Stimulated activated CD8-positive, alpha-beta memory T cell treated with anti-CD3 and anti-CD28 coated beads, Interleukin-15, amount 100 ng/mL, for 1 hour (primary cell): ENCODE measurements at regions not wholly inside any gene's neighbourhood (a gene's known extent, or its start where the extent isn't known, plus 50 kb on each side); places are given as distances from the start of the nearest gene placed in this dataset.

Experiments
- DNase-seq: peaks from one replicate; pipeline ENCODE4 v3.0.0-alpha.2; 2020; ENCODE audit warnings: low read depth

- DNase-seq: no peak
Measured at GRCh38 chr3:176714034-176714433, 483.2 kb downstream of the TBL1XR1 start.

- no peak for DNase-seq
Measured at GRCh38 chr3:176712191-176712590, 485.1 kb downstream of the TBL1XR1 start.

- DNase-seq: no peak
Measured at GRCh38 chr3:176699288-176699687, 498.0 kb downstream of the TBL1XR1 start.

- DNase-seq: no peak
Measured at GRCh38 chr3:176697284-176697889, 499.9 kb downstream of the TBL1XR1 start.

DNA sequence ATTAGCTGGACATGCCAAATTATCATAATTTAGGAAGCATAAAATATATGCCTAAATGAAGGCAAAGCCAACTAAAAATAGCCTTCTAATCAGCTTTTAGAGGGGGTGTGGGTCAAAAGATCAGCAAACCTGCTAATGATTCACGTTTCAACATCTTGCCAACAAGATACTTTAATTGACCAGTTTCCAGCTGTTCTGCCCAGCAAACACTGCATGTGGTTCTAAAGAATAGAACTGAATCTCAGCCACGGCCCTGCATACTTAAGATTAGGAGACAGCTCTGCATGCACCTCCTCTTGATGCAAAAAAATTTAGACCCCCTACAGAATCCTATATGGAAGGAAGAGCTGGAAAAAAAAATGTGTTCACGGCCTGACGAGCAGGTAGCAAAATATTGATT, 500.5 kb downstream of the TBL1XR1 start:
- DNase-seq: no peak

DNA sequence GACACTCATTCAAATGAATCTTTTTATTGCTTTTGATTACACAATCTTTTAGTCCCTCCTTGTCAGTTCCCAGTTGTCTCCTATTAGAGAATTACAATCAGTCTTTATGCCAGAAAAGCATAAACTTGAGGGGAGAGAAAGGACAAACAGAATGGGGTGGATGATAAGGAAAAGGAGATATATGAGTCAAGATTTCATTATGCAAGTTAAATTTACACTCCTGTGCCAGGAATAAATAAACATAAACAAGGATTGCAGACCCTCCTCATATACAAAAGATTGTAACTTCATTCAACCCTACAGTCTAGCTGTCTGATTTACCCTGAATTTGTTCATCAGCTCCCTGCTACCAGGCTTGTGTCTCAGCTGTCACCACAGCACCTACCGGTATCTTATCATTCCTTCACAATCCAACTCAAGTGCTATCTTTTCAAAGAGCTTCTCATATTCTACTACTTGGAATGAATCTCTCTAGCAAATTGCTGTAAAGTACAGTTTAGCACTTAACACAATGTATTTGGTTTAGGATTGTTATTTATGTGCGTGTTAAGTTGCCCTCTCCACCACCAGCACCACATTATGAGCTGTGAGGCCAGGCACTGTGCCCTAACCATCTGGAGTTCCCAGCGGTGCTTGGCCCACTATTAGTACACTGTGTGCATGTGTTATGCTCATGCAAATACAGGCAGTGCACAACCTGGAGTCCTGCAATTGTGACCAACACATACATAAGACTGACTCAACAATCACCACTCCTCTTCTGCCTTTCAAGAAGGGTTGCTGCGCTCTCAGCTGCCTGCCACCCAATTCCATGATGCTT, 504.1 kb downstream of the TBL1XR1 start:
- no peak for DNase-seq

DNA sequence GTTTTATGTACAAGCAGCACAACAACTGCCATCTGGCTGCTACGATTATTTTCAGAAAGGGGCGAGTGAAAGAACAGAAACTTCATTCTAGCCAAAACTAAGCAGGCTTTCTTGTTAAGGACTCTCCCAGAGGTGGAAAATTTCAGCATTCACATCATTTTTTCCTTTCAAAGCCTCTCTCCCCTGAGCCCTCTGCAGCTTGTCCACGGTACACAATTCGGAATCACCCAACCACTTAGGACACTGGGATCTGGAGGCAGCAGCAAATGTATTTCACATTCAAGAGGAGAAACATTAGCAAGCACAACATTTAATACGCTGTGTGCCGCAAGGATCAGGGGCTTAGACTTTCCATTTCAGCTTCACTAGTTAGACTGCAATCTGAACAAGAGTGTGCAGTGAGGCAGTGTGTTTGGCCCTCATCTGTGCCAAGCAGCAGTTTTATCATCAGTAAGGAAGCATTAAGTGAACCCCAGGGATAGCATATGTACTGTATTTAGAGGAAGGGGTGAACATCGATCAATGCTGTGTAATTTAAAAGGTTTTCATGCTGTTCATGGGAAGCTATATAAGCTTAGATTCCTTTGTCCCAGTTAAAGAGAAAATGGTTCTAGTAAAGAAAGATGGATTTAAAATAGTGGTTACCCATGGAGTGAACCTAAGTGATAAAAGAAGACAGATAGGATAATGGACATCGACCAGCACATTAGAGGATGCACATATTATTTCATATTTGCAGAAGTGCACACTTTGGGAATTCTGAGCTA, 504.9 kb downstream of the TBL1XR1 start:
- DNase-seq: no peak

DNA sequence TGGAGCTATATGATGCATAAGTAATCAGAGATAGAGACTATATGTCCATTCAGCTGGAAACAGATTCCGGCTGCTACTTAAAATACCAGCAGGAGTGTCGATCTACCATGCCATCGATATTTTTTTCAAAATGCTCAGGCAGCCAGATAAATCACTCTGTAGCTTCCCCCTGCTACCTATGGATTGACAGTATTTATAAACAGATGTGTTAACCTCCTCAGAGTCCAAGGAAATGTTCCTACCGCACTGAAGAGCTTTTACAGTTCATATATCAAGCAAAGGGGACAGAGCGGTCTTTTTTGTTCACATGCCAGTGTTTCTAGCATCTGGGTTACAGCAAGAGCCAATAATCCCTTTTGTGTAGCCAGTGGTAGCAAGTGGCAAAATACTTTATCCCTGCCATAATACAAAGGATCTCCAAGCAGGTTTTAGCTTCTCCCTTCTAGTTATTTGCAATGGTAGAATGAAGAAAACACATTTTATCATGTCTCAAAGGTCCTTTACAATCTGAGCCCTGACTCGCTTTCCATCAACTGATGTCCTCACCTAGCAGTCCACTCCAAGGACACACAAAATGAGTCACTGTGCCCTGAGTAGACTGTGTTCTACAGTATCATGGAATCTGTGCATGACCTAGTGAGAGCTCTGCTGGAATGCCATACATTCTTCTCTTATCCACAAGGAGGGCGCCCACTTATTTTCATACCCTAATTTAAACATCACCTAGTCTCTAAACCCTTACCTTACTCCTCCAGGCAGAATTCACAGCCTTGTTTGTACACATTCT, 507.0 kb downstream of the TBL1XR1 start:
- no peak for DNase-seq

GRCh38 chr3:176687754-176688153, 509.5 kb downstream of the TBL1XR1 start:
- no peak for DNase-seq

DNA sequence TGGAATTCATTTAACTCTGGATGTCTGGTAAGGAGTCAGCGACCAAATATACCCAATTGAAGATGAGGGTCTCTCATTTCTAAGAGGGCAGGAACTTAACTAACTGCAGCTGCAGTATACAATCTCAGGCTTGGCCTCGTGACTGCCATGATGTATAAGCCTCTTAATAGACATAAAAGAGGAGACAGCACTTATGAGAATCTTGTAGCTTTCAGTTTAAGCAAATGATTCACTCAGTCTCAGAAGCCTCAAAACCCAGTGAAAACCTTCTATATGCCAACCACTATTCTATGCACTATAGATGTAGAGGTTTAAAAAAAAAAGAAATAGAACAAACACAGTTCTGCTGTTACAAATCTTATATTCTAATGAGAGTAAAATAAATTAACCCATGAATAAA, 513.9 kb downstream of the TBL1XR1 start:
- DNase-seq: no peak

DNA sequence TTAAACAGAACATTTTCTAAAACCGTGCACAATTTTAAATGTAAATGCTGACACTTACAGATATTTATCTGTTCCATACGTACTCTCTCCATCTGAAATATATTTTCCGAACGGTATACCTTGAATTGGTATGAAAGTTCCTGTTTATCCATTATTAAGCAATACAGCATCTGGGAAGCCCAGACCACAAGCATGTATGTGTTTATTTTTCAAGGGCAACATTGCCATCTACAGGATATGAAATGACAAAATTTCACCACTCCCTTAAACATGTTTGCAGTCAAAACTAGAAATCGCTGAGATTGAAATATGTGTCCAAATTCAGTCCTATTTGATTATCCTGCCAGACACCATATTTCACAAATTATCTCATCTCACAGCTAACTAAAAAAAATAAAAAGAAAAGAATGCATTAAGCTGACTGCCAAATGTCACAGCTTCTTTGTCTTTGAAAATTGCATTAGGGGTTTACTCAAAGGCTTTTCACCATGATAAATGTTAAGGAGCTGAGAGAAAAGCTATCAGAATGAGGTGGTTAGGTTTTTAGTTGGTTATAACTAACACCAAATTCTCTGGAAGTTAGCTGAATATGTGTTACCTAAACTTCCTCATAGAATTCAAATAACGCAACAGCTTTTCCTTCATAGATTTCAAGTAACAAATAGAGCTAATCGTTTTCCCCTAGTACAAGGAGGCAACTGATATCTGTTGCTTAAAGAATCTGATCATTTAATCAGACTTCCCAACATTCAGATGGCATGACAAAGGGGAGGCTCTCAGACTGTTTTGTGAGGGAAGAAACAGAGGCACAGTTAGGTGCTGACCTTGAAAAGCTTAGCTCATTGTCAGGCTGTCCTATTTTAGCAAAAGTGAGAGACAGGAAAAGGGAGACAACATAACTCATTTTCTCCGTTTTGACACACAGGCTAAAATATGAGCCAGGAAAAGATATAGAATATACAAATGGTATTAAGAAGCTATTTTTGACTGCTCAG, 533.1 kb downstream of the TBL1XR1 start:
- DNase-seq: no peak

GRCh38 chr3:176663387-176663786, 533.9 kb downstream of the TBL1XR1 start:
- DNase-seq: no peak

- DNase-seq: no peak
Measured at GRCh38 chr3:176661432-176661964, 535.8 kb downstream of the TBL1XR1 start.

- DNase-seq: no peak
Measured at GRCh38 chr3:176655404-176656094, 541.7 kb downstream of the TBL1XR1 start.

- DNase-seq: no peak
Measured at GRCh38 chr3:176651622-176652021, 545.7 kb downstream of the TBL1XR1 start.

DNA sequence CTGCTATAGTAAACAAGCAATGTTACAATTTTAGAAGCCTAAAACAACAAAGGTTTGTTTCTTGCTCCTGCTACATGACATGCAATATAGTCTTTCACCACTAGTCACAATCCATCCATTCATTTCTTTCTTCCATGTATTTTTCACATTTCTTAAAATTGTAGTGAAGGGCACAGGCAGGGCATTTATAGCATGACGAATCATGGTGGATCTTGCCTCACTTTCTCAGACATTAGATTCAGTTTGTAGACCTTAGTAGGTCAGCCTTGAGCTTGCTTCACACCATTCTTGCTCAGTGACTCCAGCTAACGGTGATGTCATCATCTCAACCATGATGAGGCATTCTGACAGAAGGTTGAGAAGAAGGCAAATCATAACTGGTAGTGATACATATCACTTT, 546.8 kb downstream of the TBL1XR1 start:
- no peak for DNase-seq

DNA sequence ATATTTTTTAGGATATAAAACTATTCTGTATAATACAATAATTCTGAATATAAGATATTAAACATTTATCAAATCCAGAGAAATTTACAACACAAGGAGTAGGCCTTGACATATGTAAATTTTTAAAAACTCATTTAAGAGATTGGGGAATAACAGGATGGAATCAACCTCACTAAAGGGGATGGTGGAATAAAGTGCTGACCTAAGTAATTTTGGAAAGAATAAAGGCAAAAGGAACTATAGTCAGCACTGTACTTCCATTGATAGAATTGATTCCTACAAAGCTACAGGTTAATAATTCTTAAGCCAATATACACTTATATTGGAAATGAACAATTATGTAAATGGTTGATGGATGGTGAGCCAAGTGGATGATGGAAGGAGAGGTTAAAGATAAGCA, 549.3 kb downstream of the TBL1XR1 start:
- no peak for DNase-seq

DNA sequence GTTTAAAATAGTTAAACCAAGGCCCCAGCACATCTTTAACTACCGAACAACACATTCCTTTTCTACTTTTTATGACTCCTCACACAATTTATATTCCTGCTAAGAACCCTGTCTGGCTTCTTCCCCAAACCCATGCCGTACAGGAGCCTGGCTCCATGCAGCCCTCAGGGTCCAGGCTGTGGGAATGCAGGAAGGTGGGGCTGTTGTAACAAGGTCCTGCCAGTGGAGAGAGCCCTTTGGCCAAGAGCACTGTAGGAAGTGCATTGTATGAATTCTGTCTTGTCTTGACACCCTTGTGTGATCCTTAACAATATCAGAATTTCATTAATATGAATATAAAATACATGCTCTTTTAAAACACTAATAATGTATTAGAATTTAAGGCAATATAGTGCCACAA, 563.8 kb downstream of the TBL1XR1 start:
- DNase-seq: no peak

- DNase-seq: no peak
Measured at GRCh38 chr3:176632925-176633324, 564.4 kb downstream of the TBL1XR1 start.

DNA sequence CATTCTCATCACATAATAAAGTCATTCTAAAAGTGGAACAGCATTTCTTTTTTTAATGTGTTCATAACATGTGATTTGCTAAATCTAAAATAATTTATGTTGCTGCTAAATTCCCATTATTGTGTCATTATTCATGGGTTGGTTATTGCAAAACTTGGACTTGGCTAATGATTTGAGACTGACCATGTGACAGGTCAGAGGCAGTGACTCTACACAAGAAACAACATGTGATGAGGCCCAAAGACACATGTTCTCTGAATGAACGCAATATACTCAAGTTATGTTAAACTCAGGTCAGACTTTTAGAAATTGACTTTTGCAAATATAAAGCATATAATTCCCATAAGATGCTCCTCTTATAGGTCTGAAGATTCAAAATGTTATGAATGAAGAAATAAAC, 566.1 kb downstream of the TBL1XR1 start:
- DNase-seq: no peak
